ENCODE measurements at regions not wholly inside any gene's neighbourhood (a gene's known extent, or its start where the extent isn't known, plus 50 kb on each side); places are given as distances from the start of the nearest gene placed in this dataset.

- no peak for TF ChIP-seq POU6F1 (CRISPR knock-in tag; IDR thresholded peaks at IDR 0.05; ENCODE audit: borderline replicate concordance, low read depth)
- TF ChIP-seq ZNF565 (CRISPR knock-in tag; conservative IDR thresholded peaks at IDR 0.05; ENCODE audit: low read depth): no peak
- no peak for TF ChIP-seq CSRNP3 (CRISPR knock-in tag; IDR thresholded peaks at IDR 0.05)
- TF ChIP-seq RARB (CRISPR knock-in tag; IDR thresholded peaks at IDR 0.05): no peak
- TF ChIP-seq ARNTL (CRISPR knock-in tag; IDR thresholded peaks at IDR 0.05; ENCODE audit: borderline replicate concordance, low read depth): no peak
- TF ChIP-seq CSDC2 (CRISPR knock-in tag; IDR thresholded peaks at IDR 0.05): no peak
- no peak for TF ChIP-seq BACH2 (CRISPR knock-in tag; IDR thresholded peaks at IDR 0.05; ENCODE audit: borderline replicate concordance)
Measured at GRCh38 chr22:27152033-27152432, 494.6 kb downstream of the MIAT start.
